ENCODE measurements at regions not wholly inside any gene's neighbourhood (a gene's known extent, or its start where the extent isn't known, plus 50 kb on each side); places are given as distances from the start of the nearest gene placed in this dataset.

DNA sequence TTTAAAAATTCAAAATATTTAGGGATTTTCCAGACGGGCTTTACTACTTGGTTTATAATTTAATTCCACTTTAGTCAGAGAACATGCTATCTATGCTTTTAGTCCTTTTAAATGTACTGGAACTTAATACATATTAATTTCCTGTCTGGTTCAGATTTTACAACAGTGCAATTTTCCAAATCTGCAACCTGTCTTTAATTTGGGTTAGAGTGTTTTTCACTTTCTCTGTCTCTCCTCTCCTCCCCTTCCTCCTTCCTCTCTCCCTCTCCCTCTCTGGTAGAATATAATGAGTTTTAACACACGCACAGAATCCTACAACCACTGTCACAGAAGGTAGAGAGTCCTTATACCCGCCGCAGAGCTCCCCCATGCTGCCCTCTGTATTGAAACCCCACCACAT, 950.7 kb downstream of the BRD1 start:
- DNase-seq (ENCODE audit: low spot score), result no peak

DNA sequence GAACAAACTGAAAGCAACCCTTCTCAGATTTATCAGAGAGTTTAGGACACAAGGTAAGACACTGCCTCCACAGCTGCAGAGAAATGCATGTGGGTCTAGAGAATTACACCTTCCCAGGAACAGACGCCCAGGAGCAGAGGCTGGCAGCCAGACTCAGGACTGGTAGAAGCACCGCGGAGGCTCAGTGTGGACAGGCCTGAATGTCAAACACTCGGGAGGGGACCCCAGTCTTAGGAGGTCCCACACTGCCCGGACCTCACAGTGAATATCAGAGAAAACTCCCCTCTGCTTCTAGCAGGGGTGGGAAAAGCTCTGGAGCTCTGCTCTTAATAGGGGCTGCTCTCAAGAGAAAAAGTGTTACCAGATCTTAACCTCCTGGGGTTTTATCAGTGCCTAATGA, 952.7 kb downstream of the BRD1 start:
- no peak for DNase-seq (ENCODE audit: low spot score)

DNA sequence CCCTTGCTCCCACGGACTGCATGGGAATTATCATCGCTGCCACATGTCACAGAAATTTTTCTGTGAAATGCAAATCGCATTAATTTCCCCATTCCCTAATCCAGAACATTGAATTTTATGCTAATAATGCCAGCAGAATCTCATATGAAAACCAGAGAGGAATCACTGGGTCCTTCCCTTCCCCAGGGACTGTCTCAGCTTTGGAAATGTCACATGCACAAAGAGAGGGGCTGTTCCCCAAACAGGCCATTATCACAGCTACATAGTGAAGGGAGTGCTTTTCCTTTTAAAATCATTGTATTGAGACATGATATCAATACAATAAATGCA, 954.5 kb downstream of the BRD1 start:
- no peak for DNase-seq (ENCODE audit: low spot score)

DNA sequence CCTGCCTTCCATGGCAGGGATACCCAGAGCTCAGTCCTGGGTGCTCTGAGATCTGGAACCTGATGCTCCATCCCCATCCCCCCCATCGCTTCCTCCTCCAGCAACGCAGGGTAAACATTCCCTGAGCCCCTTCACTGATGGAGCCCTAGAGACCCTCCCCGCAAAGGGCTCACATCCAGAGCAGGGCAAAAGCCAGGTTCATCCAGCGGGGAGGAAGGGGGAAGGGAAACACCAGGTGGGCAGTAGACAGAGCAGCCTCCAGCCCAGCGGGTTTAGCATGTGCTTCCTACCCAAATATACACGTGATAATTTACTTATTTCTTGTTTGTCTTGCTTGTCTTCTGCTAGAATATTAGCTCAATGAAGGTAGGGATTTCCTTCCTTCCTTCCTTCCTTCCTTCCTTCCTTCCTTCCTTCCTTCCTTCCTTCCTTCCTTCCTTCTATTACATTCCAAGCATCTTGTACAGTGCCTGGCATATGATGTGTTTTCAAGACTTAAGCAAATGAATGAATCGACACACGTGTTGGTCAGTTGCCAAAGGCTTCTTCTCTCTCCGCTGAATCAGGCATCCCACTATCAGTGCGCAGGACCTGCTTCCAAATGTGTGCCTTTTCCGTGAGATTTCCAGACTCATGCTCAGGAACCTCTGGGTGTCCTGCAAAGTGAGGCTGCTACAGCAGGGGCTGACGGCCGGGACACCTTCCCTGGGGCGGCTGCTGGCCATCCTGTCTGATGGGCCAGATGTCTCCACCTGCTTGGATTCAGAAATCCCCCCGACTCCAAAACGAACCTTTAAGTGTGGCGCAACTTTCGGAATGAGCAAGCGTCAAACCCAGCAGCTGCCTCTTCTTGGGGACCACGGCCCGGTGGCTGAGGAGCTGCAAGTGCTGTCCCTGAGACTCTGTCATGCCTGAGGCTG, 955.1 kb downstream of the BRD1 start:
- no peak for DNase-seq (ENCODE audit: low spot score)

DNA sequence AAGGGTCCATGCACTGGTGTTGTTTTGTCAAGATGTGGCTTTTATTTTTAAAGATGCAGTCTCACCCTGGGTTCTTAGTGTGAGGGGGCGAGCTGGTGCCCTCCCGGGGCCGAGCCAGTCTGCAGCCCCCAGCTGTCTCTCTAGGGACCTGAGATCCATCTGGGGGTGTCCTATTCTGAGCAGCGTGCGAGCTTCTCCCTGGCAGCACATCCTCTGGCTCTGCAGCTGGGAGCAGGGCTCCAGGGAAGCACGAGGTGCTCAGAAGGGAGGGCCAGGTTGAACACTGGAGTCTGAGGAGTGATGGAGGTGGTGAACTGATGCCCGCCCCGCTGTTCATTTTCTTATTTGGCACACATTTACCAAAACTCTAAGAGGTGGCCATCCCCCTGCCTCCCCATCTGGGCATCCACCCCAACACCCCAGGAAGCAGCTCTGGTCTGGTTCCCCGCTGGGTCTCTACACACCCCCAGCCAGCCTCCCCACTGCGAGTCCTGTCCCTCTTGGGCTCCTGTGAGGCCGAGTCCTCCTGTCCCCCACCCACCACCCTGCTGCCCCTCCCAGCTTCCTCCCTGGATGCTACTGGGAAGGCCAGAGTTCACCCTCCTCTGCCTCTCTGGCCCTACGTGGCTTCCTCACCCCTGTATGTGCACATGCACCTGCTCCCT, 956.4 kb downstream of the BRD1 start:
- DNase-seq (ENCODE audit: low spot score), result no peak

DNA sequence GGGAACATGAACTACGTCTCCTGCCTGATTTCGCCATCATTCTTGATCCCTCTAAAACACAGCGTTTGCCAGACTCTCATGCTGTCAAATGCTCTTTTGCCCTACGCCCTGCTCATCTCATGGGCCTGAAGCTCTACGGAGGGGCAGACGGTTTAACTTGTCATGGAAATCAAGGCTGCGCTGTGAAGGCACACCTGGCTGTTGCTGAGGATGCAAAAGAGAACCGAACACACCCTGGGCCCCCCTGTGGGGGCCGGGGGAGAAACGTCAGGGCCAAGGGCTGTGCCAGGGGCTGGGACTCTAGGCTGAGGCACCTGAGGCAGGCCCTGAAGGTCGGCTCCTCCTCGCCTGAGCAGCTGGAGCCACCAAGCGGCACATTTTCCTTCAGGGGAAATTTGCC, 957.2 kb downstream of the BRD1 start:
- DNase-seq (ENCODE audit: low spot score), result no peak

DNA sequence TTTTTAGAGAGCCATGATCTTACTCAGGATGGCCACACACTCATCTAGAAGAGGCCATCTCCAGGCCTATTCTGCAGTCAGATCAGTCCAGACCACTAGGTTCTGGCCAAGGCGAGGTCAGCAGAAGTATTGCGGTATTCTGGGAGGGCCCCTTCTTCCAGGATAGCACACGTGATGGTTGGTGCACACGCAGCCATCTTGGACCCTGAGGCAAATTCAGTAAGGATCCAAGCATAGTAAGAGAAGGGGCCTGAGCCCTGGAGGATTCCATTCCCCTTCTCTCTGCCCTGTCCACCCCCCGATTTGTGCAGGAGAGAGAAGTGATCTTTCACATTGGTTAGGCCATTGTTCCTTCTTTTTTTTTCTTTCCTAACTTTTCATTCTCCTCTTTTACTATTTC, 957.9 kb downstream of the BRD1 start:
- DNase-seq (ENCODE audit: low spot score), result no peak

DNA sequence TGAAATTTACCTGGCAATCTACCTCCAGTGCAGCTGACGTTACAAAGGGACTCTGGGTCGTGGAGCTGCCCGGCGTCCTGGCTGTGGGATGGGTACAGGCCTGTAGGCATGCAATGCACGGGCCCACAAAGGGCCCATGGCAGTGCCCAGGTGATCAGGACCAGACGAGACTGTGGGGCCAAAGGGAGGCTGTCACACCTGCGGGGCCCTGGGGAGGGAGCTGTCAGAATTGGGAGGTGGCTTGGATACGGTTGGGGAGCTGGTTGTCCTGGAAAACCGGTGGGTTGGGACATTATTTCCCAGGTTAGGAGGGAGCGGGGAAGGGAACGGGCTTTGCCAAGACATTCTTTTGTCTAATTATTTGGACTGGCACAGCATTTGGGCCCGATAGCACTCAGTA, 958.5 kb downstream of the BRD1 start:
- no peak for DNase-seq (ENCODE audit: low spot score)

DNA sequence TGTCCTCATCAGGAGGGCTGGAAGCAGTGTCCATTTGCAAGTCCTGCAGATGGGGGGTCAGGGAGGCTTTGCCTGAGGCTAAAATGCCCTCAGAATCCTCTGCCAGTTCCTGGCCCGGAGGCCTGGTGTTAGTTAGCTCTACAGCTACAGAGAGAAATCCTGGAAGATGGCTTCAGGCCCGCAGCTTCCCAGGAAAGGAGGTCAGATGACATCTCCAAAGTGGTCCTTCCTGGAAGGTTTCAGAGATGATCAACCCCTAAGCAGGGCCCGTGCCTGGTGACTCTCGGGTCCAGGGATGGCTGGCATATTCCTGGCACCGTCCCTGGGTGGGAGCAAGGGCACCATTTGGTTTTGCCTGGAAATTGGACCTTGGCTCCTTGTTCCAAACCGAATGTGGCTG, 959.1 kb downstream of the BRD1 start:
- no peak for DNase-seq (ENCODE audit: low spot score)

DNA sequence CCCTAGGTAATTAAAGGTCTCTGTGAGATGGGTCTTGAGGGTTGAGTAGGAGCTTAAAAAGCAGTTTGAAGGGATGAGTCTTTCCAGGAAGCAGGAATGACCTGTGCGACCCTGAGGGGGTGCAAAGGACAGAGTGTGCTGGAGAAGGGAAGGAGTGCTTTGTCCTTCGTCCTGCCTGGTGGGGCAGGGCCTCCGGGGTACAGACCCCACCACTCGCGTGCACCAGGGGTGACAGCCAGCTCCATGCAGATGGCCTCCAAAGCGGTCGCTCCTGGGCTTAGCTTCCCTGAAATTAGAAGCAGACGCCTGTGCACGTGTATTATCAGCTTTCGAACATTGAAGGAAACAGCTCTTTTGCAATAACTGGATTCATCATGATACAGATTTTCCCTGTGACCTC, 959.8 kb downstream of the BRD1 start:
- DNase-seq (ENCODE audit: low spot score), result no peak

DNA sequence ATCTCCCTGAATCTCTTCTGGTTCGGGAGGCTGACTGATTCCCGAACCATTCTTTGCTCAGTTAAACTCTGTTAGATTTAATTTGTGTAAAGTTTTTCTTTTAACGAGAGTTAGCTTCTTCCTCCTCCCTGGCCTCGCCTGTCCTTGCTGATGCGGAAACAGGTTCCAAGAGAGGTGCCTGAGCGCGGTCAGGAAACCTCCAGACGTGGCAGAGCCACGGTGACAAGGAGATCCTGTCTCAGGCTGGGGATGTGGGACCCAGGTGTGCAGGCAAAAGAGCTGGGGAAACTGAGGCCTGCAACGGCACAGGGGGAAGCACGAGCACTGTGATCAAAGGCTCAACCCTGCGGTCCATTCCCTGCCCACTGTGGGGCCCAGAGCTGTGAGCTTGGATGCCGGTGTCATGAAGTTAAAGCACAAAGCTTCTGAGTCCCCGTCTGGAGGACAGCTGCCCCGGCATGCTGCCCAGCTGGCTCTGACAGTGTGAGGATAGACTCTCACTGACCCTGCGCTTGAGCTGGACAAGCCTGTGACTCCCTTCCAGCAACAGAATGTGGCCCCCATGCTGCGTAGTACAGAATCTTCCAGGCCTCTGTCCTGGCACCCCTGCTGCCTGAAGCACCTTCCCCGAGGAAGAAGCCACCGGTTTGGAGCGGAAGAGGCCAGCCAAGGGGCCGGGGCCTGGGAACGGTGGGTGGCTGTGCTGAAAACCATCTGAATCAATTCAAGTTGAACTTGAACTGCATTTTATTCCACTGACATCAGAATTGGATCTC, 960.6 kb downstream of the BRD1 start:
- DNase-seq (ENCODE audit: low spot score), result no peak

DNA sequence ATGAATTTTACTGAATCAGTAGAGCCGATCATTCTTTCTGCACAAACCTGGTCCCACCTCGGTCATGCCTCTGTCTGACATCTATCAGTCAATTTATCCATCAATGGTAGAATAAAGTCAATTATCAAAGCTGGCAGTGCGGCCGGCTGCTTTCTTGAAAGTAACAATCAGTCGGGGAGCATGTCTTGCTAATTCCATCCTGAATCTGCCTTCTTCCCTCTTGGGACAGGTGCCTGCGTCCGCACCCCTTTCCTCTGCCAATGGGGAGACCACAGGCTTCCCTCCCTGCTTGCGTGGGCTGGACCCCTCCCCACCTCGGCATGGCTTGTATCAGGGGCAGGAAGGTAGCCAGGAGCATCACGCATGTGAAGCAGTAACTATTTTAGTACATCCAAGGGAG, 962.9 kb downstream of the BRD1 start:
- DNase-seq (ENCODE audit: low spot score), result no peak

DNA sequence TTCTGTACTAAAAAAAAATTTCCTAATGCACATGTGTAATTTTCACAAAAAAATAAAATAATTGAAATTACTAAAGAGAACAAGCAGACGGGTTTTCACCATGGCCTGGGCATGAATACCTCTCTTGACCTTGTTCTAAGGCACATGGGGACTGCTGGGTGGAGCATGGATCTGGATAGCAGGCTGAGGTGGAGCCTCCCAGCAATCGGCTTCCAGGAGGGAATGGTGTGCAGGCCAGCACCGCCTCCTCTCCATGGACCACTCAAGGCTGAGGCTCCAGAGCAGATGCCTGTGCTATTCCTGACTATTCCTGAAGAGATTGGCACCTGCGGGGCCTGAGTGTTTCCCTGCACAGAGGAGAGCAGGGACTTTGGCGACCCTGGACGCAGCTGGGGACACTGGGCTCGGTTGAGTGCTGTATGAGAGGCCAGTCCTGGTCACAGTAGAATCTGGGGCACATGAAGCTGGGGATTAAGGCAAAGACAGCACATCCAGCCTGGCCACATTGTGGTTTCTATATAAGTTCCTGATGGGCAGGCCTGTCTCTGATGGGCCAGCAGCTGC, 963.6 kb downstream of the BRD1 start:
- no peak for DNase-seq (ENCODE audit: low spot score)

DNA sequence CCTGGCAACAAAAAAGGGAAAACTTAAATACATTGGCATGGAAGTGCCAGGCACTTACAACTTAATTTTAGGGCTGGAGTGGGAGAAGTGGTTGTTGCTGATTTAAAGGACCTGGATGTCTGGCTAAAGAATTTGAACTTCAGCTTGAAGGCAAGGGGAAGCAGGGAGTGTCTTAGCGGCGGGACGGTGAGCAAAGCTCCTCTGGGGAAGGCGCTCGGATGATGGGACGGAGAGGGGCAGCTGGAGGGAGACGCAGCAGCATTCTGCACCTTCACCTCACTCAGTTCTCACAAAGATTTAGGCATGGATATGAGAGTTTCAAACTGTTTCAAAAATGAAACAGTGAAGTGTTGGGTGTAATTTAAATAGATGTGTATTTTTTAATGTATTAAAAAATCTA, 967.1 kb downstream of the BRD1 start:
- DNase-seq (ENCODE audit: low spot score), result no peak

DNA sequence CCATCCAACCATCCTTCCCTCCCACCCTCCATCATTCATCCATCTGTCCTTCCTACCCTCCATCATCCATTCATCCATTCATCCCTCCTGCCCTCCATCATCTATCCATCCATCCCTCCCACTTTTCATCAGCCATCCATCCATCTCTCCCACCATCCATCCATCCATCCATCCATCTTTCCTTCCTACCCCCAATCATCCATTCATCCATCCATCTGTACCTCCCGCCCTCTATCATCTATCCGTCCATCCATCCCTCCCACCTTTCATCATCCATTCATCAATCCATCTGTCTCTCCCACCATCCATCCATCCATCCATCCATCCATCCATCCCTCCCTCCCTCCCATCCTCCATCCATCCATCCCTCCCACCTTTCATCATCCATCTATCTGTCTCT, 968.8 kb downstream of the BRD1 start:
- DNase-seq (ENCODE audit: low spot score), result no peak

DNA sequence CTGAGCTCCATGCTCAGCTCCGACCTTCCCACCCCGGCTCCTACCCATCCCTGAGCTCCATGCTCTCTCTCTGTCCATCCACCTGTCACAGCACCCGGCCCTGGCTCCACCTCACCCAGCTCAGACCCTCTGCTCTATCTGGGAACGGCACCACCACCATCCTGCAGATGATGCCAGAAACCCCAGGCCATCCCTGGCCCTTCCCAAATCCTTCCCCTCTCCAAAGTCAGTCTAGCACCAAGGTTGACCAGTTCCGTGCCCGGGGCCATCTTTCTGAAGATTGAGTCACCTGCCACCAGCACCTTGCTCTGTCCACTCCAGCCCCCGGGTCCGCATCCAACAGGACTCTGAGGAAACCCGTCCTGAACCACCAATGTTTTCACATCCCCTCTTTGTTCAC, 969.6 kb downstream of the BRD1 start:
- DNase-seq (ENCODE audit: low spot score), result no peak

DNA sequence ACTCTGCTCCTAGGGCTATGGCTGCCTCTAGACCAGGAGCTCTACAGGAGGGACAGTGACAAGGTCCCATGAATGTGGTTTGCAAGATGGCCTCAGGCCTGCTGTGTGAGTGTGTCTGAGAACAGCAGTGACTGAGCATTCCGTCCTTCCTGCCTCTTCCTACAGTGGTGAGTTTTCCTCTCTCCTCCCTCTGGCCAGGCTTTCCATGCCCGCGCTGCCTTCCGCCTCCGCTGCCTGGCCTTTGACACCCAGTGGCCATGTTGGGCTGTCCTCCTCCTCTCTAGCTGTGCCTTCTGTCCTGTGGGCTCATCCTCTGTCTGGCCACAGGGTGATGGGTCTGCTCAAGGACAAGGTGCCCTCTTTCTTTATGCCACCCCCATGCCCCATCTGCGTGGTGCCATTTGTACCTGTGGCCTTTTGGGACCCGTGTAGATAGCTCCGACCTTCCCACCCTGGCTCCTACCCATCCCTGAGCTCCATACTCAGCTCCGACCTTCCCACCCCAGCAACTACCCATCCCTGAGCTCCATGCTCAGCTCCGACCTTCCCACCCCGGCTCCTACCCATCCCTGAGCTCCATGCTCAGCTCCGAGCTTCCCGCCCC, 970.4 kb downstream of the BRD1 start:
- DNase-seq (ENCODE audit: low spot score), result no peak

DNA sequence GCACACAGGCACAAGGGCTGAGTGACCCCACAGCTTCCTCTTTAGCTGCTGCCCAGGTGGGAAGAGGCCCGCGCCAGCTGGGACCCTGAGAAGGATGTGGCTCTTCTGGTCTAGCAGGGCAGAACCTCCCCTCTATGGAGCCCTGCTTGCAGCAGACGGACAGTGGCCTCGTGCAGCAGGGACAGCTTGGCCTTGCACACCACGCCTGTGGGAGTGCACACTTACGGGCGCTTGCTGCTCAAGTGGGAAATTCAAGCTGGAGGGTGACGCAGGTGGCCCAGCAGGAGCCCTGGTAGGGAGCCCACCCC, 971.4 kb downstream of the BRD1 start:
- no peak for DNase-seq (ENCODE audit: low spot score)

DNA sequence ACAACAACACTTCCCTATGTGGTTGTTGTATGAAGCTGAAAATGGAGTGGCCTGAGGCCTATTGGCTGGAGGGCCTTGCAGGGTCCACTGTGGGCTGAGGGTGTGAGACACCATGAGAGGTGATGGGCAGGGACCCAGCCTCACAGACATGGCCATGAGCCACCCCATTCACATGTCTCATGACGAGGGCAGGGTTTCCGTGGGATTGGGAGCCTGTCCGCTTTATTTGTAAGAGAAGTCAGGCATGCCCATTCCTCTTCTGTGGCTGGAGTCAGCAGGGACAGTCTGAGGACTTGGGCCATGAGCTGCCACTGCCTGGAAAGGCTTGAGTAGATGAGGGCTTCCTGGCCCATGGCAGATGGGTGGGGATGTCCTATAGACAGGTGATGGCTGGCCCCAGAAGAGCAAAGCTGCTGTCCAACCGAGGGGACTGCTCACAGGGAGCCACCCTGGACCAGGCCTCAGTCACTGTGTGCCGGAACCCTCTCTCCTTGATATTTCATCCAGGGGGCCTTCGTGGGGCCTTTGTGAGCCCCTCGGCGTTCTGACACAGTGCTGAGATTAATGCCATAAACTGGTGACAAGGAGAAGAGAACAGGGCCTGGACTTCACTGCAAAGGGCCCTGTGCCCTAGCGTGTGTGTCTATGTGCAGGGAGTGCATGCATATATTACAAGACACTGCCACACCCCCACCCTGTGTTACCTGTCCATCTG, 971.9 kb downstream of the BRD1 start:
- DNase-seq (ENCODE audit: low spot score), result no peak

DNA sequence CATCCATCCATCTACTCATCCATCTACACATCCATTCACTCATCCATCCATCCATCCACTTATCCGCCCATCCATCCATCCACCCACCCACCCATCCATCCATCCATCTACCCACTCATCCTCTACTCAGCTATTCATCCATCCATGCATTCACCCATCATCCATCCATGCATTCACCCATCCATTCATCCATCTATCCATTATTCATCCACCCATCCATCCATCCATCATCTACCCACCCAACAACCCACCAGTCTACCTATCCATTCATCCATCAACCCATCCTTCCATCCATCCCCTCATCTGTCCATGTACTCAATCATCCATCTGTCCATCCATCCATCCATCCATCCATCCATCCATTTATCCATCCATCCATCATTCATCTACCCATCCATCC, 972.7 kb downstream of the BRD1 start:
- no peak for DNase-seq (ENCODE audit: low spot score)

DNA sequence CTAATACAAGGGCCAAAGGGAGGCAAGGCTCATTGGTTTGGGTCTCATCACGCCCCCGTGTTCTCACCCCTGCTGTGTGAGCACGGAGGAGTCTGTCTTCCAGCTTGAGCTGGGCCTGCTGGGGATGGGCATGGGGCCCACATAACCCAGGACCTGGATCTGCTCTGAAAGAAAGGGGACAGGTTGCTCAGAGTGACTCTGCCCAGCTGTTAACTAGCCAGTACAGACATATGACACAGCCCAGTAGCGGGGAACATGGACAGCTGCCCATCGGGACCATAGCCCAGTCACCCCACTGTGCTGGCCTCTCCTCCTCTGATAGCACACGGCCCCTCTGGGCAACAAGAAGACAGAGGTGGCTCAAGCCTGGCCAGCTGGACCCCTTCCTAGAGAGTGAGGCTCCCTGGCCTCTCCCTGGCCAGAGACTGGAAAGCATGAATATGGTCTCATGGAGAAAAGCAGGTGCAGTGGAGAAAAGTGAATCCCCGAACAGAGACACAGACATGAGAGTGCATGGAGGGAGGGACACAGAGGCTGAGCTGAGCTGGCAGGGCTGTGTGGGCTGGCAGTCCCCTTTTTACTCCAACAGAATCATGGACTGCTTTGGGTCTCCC, 973.9 kb downstream of the BRD1 start:
- no peak for DNase-seq (ENCODE audit: low spot score)

Data from CD4-positive, alpha-beta T cell treated with Interleukin-2 at 100 ng/mL for 4 hours (primary cell).